ENCODE measurements at regions not wholly inside any gene's neighbourhood (a gene's known extent, or its start where the extent isn't known, plus 50 kb on each side); places are given as distances from the start of the nearest gene placed in this dataset.

- TF ChIP-seq EZH2 (IDR thresholded peaks at IDR 0.05; ENCODE audit: borderline replicate concordance, low read length) (no peak), CTCF (conservative IDR thresholded peaks at IDR 0.05 in 1 of 2, IDR thresholded peaks at IDR 0.05 in 1 of 2; ENCODE audit: extremely low read depth in 1 of 2, insufficient read depth in 1 of 2, low read depth in 1 of 2, low read length in 2 of 2) (no peak)
These were observed 300.9 kb downstream of the NEBL start for GRCh38 chr10:20596065-20596755.

Measured in mammary epithelial cell (primary cell).